ENCODE measurements at regions not wholly inside any gene's neighbourhood (a gene's known extent, or its start where the extent isn't known, plus 50 kb on each side); places are given as distances from the start of the nearest gene placed in this dataset.

DNA sequence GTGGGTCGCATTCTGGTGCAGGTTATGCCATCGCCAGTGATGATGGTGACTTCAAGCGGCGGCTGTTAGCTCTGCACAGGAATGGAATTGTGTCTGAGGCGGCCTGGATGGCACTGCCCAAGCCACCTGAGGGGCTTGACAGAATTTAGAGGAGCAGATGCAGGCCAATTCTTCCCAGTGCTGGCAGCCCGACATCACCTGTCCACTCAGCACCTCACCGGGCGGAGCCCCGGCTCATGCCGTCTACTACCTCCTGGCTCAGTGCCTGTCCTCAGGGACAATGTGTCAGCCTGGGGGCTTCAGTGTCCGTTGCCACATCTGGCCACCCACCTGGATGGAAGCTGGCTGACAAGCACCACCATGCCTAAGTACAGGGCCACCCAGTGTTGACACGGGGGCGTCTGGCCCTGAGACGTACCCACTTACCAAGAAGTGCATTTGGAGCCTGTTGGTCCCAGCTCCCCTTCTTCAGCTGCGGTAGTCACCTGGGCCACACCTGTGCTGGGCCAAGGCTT lies 420.5 kb upstream of the MKI67 start:
- Histone ChIP-seq H3K27ac (no peak overlapping the region), H3K36me3 (no peaks in the 10 kb centered on the region), H3K4me1 (no peaks in the 10 kb centered on the region), H3K4me3 (no peak overlapping the region), H3K9me3 (no peaks in the 10 kb centered on the region), H3K27me3 (no peaks in the 10 kb centered on the region)
- no peak for DNase-seq
- intact Hi-C loops (cut with DNase I; ENCODE audit: low total_unique reads) = no loop called here
- TF ChIP-seq, protein P1, sequence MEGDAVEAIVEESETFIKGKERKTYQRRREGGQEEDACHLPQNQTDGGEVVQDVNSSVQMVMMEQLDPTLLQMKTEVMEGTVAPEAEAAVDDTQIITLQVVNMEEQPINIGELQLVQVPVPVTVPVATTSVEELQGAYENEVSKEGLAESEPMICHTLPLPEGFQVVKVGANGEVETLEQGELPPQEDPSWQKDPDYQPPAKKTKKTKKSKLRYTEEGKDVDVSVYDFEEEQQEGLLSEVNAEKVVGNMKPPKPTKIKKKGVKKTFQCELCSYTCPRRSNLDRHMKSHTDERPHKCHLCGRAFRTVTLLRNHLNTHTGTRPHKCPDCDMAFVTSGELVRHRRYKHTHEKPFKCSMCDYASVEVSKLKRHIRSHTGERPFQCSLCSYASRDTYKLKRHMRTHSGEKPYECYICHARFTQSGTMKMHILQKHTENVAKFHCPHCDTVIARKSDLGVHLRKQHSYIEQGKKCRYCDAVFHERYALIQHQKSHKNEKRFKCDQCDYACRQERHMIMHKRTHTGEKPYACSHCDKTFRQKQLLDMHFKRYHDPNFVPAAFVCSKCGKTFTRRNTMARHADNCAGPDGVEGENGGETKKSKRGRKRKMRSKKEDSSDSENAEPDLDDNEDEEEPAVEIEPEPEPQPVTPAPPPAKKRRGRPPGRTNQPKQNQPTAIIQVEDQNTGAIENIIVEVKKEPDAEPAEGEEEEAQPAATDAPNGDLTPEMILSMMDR (IDR thresholded peaks at IDR 0.05) = no peak
- TF ChIP-seq POLR2A (IDR thresholded peaks at IDR 0.05) = no peak

GRCh38 chr10:128549101-128549608 lies 422.9 kb upstream of the MKI67 start:
- Histone ChIP-seq H3K27ac (no peak overlapping the region), H3K36me3 (no peaks in the 10 kb centered on the region), H3K4me1 (no peaks in the 10 kb centered on the region), H3K27me3 (no peaks in the 10 kb centered on the region), H3K9me3 (no peaks in the 10 kb centered on the region), H3K4me3 (no peak overlapping the region)
- DNase-seq = no peak
- no peak for TF ChIP-seq POLR2A (IDR thresholded peaks at IDR 0.05)
- TF ChIP-seq, protein P1 (IDR thresholded peaks at IDR 0.05) = no peak
- intact Hi-C loops (cut with DNase I; ENCODE audit: low total_unique reads) = no loop called here

DNA sequence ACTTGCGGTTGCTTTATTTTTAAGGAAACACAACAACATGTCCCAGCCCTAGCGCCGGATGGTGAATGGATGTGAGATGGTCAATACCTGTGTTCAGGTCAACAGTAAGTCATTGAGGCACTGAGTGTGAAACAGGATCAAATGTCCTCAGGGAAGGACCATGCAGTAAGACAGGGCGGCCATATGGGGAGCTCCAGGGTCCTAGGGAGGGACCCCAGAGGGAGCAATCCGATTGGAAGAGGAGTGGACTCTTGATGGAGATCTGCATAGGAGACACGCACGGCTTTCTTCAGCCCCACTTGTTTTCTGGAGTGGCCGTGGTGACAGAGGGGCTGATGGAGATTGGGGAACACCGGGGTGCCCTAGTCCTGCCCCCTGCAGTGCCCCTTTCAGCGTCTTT lies 423.8 kb upstream of the MKI67 start:
- intact Hi-C loops (cut with DNase I; ENCODE audit: low total_unique reads) = no loop called here
- Histone ChIP-seq H3K36me3 (no peaks in the 10 kb centered on the region), H3K9me3 (no peaks in the 10 kb centered on the region), H3K27me3 (no peaks in the 10 kb centered on the region), H3K4me3 (no peak overlapping the region), H3K4me1 (no peaks in the 10 kb centered on the region), H3K27ac (no peak overlapping the region)
- no peak for DNase-seq
- TF ChIP-seq, protein P1 (IDR thresholded peaks at IDR 0.05) = no peak
- no peak for TF ChIP-seq POLR2A (IDR thresholded peaks at IDR 0.05)

- no peak for TF ChIP-seq POLR2A (IDR thresholded peaks at IDR 0.05)
- TF ChIP-seq, protein P1 (IDR thresholded peaks at IDR 0.05) = no peak
- Histone ChIP-seq H3K9me3 (no peaks in the 10 kb centered on the region), H3K36me3 (no peaks in the 10 kb centered on the region), H3K4me1 (no peaks in the 10 kb centered on the region), H3K27ac (no peak overlapping the region), H3K27me3 (no peaks in the 10 kb centered on the region), H3K4me3 (no peak overlapping the region)
- DNase-seq = no peak
- intact Hi-C loops (cut with DNase I; ENCODE audit: low total_unique reads) = no loop called here
Measured at GRCh38 chr10:128551475-128551874, 425.3 kb upstream of the MKI67 start.

DNA sequence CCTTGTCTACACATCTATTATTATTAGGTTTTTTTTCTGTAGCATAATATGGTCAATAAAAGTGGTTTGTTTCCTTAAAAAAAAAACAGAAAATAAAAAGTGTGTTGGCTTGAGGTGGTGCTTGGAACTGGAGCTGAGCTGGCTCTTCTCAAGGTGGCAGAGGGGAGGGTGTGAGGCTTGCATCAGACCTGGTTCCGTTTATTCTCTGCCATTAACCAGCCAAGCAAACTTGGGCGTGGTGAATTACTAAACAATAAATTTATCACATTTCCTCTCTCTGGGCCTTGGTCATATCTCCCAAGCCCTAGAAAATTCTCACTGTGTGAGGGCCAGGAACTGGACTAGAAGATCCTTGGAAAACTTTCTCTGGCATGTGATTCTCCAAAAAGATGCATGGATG lies 427.5 kb upstream of the MKI67 start:
- no peak overlapping the region for H3K4me3 ChIP-seq
- no peaks in the 10 kb centered on the region for H3K9me3 ChIP-seq
- no peaks in the 10 kb centered on the region for H3K36me3 ChIP-seq
- no peak for DNase-seq
- no peak overlapping the region for H3K27ac ChIP-seq
- H3K4me1 ChIP-seq = no peaks in the 10 kb centered on the region
- TF ChIP-seq, protein P1 (IDR thresholded peaks at IDR 0.05) = no peak
- TF ChIP-seq POLR2A (IDR thresholded peaks at IDR 0.05) = no peak
- intact Hi-C loops (cut with DNase I; ENCODE audit: low total_unique reads) = no loop called here
- H3K27me3 ChIP-seq = no peaks in the 10 kb centered on the region

All from uterus (tissue), 3 donors.